HL-60 (cell line): ENCODE measurements at regions not wholly inside any gene's neighbourhood (a gene's known extent, or its start where the extent isn't known, plus 50 kb on each side); places are given as distances from the start of the nearest gene placed in this dataset.
"Not testable (repeated sequence)": the region's sequence is repeated elsewhere in the genome, so short reads cannot be mapped to it uniquely, and the experiment has no call there.

ENCODE experiments used
- DNase-seq, 2 experiments: peaks; one replicate each; pipeline ENCODE4 v3.0.0-alpha.2; 2010 to 2020; ENCODE audit warnings: low read depth in 1 of 2, low spot score in 1 of 2
- H3K27ac ChIP-seq: fragments of 250-450 bp; sonication (Bioruptor Pico); replicated peaks from 2 replicates; pipeline ENCODE4 v1.5.1; 2020; ENCODE audit warnings: mild to moderate bottlenecking, moderate library complexity
- H3K27me3 ChIP-seq: fragments of 250-450 bp; sonication (Bioruptor Pico); 2 replicates; pipeline ENCODE4 v1.5.1; 2021; ENCODE audit warnings: mild to moderate bottlenecking, moderate library complexity; ENCODE audit not compliant: insufficient read depth, poor library complexity, severe bottlenecking
- H3K4me3 ChIP-seq: replicated peaks from 2 replicates; pipeline ENCODE4 v1.5.1; 2011; ENCODE audit warnings: mild to moderate bottlenecking, control low read depth, low read length; ENCODE audit not compliant: insufficient read depth
- CTCF ChIP-seq: IDR thresholded peaks from one replicate; pipeline ENCODE4 v1.5.1; 2011; ENCODE audit warnings: low read length, control low read depth, inconsistent platforms; ENCODE audit not compliant: insufficient read depth
- GABPA ChIP-seq: IDR thresholded peaks from 2 replicates; pipeline ENCODE4 v1.6.1; 2012; ENCODE audit warnings: low read depth
- POLR2AphosphoS5 ChIP-seq: IDR thresholded peaks from 2 replicates; pipeline ENCODE4 v1.6.1; 2012; ENCODE audit warnings: low read depth
- REST ChIP-seq: IDR thresholded peaks from 2 replicates; pipeline ENCODE4 v1.6.1; 2012; ENCODE audit warnings: low read depth; ENCODE audit not compliant: insufficient replicate concordance
- SPI1 ChIP-seq: IDR thresholded peaks from 2 replicates; pipeline ENCODE4 v1.6.1; 2012; ENCODE audit warnings: low read depth, mild to moderate bottlenecking, borderline replicate concordance

DNA sequence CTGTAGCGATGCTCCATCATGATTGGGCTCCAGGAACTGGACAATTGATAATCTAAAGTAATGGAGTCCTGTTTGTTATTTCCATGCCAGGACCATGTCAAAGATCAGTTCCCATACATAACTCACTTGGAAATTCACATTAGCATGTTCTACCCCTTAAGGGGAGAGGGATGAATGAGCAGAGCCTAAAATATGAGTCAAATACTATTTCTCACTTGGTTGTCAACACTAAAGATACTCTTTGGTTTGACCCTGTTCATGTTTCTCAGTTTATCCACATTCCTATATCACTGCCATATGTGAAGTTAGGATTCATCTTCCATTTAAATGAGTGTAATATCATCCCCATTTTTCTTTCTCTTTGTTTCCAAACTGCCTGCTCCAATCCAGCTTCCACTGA is 321.6 kb upstream of the PAPPA start:
- no peak overlapping the region for H3K27ac ChIP-seq
- H3K27me3 ChIP-seq = no peaks in the 10 kb centered on the region
- H3K4me3 ChIP-seq = no peak overlapping the region
- TF ChIP-seq POLR2AphosphoS5 (no peak), GABPA (no peak), SPI1 (no peak), REST (no peak), CTCF (no peak)
- no peak for DNase-seq

- Histone ChIP-seq H3K4me3 (no peak overlapping the region), H3K27ac (no peak overlapping the region), H3K27me3 (no peaks in the 10 kb centered on the region)
- no peak for TF ChIP-seq SPI1
- no peak for TF ChIP-seq POLR2AphosphoS5
- no peak for TF ChIP-seq CTCF
- no peak for TF ChIP-seq GABPA
- TF ChIP-seq REST = no peak
- no peak for DNase-seq
Measured at GRCh38 chr9:115837618-115838017, 316.0 kb upstream of the PAPPA start.

GRCh38 chr9:115838417-115838816 is 315.2 kb upstream of the PAPPA start:
- H3K27ac ChIP-seq = no peak overlapping the region
- TF ChIP-seq SPI1 (no peak), GABPA (no peak), CTCF (no peak), REST (no peak), POLR2AphosphoS5 (no peak)
- no peak for DNase-seq
- no peak overlapping the region for H3K4me3 ChIP-seq
- H3K27me3 ChIP-seq = no peaks in the 10 kb centered on the region

DNA sequence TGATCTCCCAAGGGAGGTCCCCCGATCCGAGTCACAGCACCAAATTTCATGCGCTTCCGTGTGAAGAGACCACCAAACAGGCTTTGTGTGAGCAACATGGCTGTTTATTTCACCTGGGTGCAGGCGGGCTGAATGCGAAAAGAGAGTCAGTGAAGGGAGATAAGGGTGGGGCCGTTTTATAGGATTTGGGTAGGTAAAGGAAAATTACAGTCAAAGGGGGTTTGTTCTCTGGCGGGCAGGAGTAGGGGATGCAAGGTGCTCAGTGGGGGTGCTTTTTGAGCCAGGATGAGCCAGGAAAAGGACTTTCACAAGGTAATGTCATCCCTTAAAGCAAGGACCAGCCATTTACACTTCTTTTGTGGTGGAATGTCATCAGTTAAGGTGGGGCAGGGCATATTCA is 309.2 kb upstream of the PAPPA start:
- not testable (repeated sequence) for H3K27me3 ChIP-seq, H3K4me3 ChIP-seq, DNase-seq, H3K27ac ChIP-seq
